HUES64 (cell line): ENCODE measurements at regions not wholly inside any gene's neighbourhood (a gene's known extent, or its start where the extent isn't known, plus 50 kb on each side); places are given as distances from the start of the nearest gene placed in this dataset.

ENCODE experiments used
- H3K27ac ChIP-seq: 2 replicates; pipeline ENCODE4 v1.7.0; 2013; ENCODE audit warnings: low read depth, low read length, inconsistent platforms
- H3K27me3 ChIP-seq: 2 replicates; pipeline ENCODE4 v1.6.1; 2013; ENCODE audit warnings: mild to moderate bottlenecking, low read length; ENCODE audit not compliant: insufficient read depth
- H3K36me3 ChIP-seq: 2 replicates; pipeline ENCODE4 v1.6.1; 2013; ENCODE audit warnings: mild to moderate bottlenecking, low read length; ENCODE audit not compliant: insufficient read depth
- H3K4me1 ChIP-seq: 2 replicates; pipeline ENCODE4 v1.6.1; 2013; ENCODE audit warnings: mild to moderate bottlenecking, low read length, moderate library complexity; ENCODE audit not compliant: insufficient read depth
- H3K4me3 ChIP-seq: 2 replicates; pipeline ENCODE4 v1.5.1; 2013; ENCODE audit warnings: mild to moderate bottlenecking, low read length, moderate library complexity
- H3K9ac ChIP-seq: 2 replicates; pipeline ENCODE4 v1.6.1; 2013; ENCODE audit warnings: mild to moderate bottlenecking, low read depth, low read length
- H3K9me3 ChIP-seq: 2 replicates; pipeline ENCODE4 v1.6.1; 2013; ENCODE audit warnings: low read depth, low read length; ENCODE audit not compliant: insufficient read depth
- WGBS: fragments of 150-250, 120-280 bp; methylation state at CpG from one replicate; pipeline ENCODE4 v1.1.7; 2013; ENCODE audit warnings: missing lambda C conversion rate; 5-methylcytosine and 5-hydroxymethylcytosine counted together

GRCh38 chr9:90343366-90343765 is 299.3 kb downstream of the DIRAS2 start:
- Histone ChIP-seq H3K4me3 (no peak overlapping the region), H3K27ac (no peak overlapping the region), H3K9me3 (no peaks in the 10 kb centered on the region), H3K4me1 (no peaks in the 10 kb centered on the region), H3K27me3 (no peaks in the 10 kb centered on the region), H3K36me3 (no peaks in the 10 kb centered on the region), H3K9ac (no peak overlapping the region)
- WGBS: 81% methylated on average over 3 of the region's 3 CpGs

GRCh38 chr9:90343991-90344390 is 298.6 kb downstream of the DIRAS2 start:
- Histone ChIP-seq H3K36me3 (no peaks in the 10 kb centered on the region), H3K4me1 (no peaks in the 10 kb centered on the region), H3K27me3 (no peaks in the 10 kb centered on the region), H3K9me3 (no peaks in the 10 kb centered on the region), H3K27ac (no peak overlapping the region), H3K4me3 (no peak overlapping the region), H3K9ac (no peak overlapping the region)
- WGBS: no CpG with 5 or more reads among the region's 1 CpG

- Histone ChIP-seq H3K27ac (no peak overlapping the region), H3K4me3 (no peak overlapping the region), H3K9me3 (no peaks in the 10 kb centered on the region), H3K27me3 (no peaks in the 10 kb centered on the region), H3K4me1 (no peaks in the 10 kb centered on the region), H3K9ac (no peak overlapping the region), H3K36me3 (no peaks in the 10 kb centered on the region)
- WGBS: 92% methylated on average over 2 of the region's 2 CpGs
Measured at GRCh38 chr9:90365666-90366065, 277.0 kb downstream of the DIRAS2 start.

GRCh38 chr9:90368241-90368640 is 274.4 kb downstream of the DIRAS2 start:
- no peaks in the 10 kb centered on the region for H3K9me3 ChIP-seq
- H3K4me1 ChIP-seq: no peaks in the 10 kb centered on the region
- no peaks in the 10 kb centered on the region for H3K36me3 ChIP-seq
- no peaks in the 10 kb centered on the region for H3K27me3 ChIP-seq
- H3K4me3 ChIP-seq: no peak overlapping the region
- no peak overlapping the region for H3K9ac ChIP-seq
- no peak overlapping the region for H3K27ac ChIP-seq

- H3K27me3 ChIP-seq: no peaks in the 10 kb centered on the region
- no peak overlapping the region for H3K4me3 ChIP-seq
- no peaks in the 10 kb centered on the region for H3K9me3 ChIP-seq
- no peak overlapping the region for H3K27ac ChIP-seq
- no peaks in the 10 kb centered on the region for H3K4me1 ChIP-seq
- H3K36me3 ChIP-seq: no peaks in the 10 kb centered on the region
- H3K9ac ChIP-seq: no peak overlapping the region
- WGBS: 92% methylated on average over 4 of the region's 4 CpGs
Measured at GRCh38 chr9:90368928-90369327, 273.7 kb downstream of the DIRAS2 start.

- Histone ChIP-seq H3K36me3 (no peaks in the 10 kb centered on the region), H3K27ac (no peak overlapping the region), H3K9me3 (no peaks in the 10 kb centered on the region), H3K9ac (no peak overlapping the region), H3K4me3 (no peak overlapping the region), H3K27me3 (no peaks in the 10 kb centered on the region), H3K4me1 (no peaks in the 10 kb centered on the region)
- 91% methylated on average over 5 of the region's 5 CpGs for WGBS
Measured at GRCh38 chr9:90379771-90380170, 262.9 kb downstream of the DIRAS2 start.

- H3K4me1 ChIP-seq: no peaks in the 10 kb centered on the region
- H3K9ac ChIP-seq: no peak overlapping the region
- no peak overlapping the region for H3K4me3 ChIP-seq
- no peaks in the 10 kb centered on the region for H3K36me3 ChIP-seq
- H3K27me3 ChIP-seq: no peaks in the 10 kb centered on the region
- H3K27ac ChIP-seq: no peak overlapping the region
- WGBS: 88% methylated on average over 6 of the region's 6 CpGs
- H3K9me3 ChIP-seq: no peaks in the 10 kb centered on the region
Measured at GRCh38 chr9:90385146-90385545, 257.5 kb downstream of the DIRAS2 start.

GRCh38 chr9:90393365-90394152 is 249.1 kb downstream of the DIRAS2 start:
- H3K9ac ChIP-seq: no peak overlapping the region
- no peak overlapping the region for H3K27ac ChIP-seq
- H3K36me3 ChIP-seq: no peaks in the 10 kb centered on the region
- no peaks in the 10 kb centered on the region for H3K9me3 ChIP-seq
- 94% methylated on average over 8 of the region's 8 CpGs for WGBS
- H3K4me1 ChIP-seq: no peaks in the 10 kb centered on the region
- no peak overlapping the region for H3K4me3 ChIP-seq
- H3K27me3 ChIP-seq: no peaks in the 10 kb centered on the region

- Histone ChIP-seq H3K27ac (no peak overlapping the region), H3K27me3 (no peaks in the 10 kb centered on the region), H3K9ac (no peak overlapping the region), H3K9me3 (no peaks in the 10 kb centered on the region), H3K36me3 (no peaks in the 10 kb centered on the region), H3K4me3 (no peak overlapping the region), H3K4me1 (no peaks in the 10 kb centered on the region)
- 94% methylated on average over 3 of the region's 3 CpGs for WGBS
Measured at GRCh38 chr9:90394871-90395270, 247.8 kb downstream of the DIRAS2 start.

- 97% methylated on average over 6 of the region's 6 CpGs for WGBS
- no peak overlapping the region for H3K9ac ChIP-seq
- peaks cover 8% of the 10 kb centered on the region; the same call in 1 of the 2 replicates for H3K4me1 ChIP-seq
Measured at GRCh38 chr9:90400091-90400490, 242.5 kb downstream of the DIRAS2 start.

GRCh38 chr9:90408659-90409058 is 234.0 kb downstream of the DIRAS2 start:
- H3K9me3 ChIP-seq: peaks cover 21% of the 10 kb centered on the region
- peaks cover 21% of the 10 kb centered on the region for H3K4me1 ChIP-seq
- whole genome bisulfite sequencing: 97% methylated on average over 3 of the region's 3 CpGs
- no peaks in the 10 kb centered on the region for H3K36me3 ChIP-seq
- H3K27me3 ChIP-seq: no peaks in the 10 kb centered on the region
- H3K9ac ChIP-seq: no peak overlapping the region
- no peak overlapping the region for H3K27ac ChIP-seq
- H3K4me3 ChIP-seq: no peak overlapping the region

More at GRCh38 chr9:90400091-90400490, 242.5 kb downstream of the DIRAS2 start:
- no peak overlapping the region for H3K27ac ChIP-seq
- H3K9me3 ChIP-seq: no peaks in the 10 kb centered on the region
- no peak overlapping the region for H3K4me3 ChIP-seq
- H3K36me3 ChIP-seq: no peaks in the 10 kb centered on the region
- H3K27me3 ChIP-seq: no peaks in the 10 kb centered on the region
